Liver (tissue), 3 donors: ENCODE measurements at regions not wholly inside any gene's neighbourhood (a gene's known extent, or its start where the extent isn't known, plus 50 kb on each side); places are given as distances from the start of the nearest gene placed in this dataset.

ENCODE experiments used
- CTCF ChIP-seq: fragments of 150-350 bp; IDR thresholded peaks from 2 replicates; pipeline ENCODE4 v1.5.1; 2017; ENCODE audit warnings: improper control_type of control experiment, low read depth, low read length; ENCODE audit not compliant: missing input control
- JUND ChIP-seq, 2 donors: IDR thresholded peaks; 2 replicates each; pipeline ENCODE4 v1.6.1; 2016; ENCODE audit warnings: antibody characterized with exemption in 2 of 2
- RAD21 ChIP-seq, 2 donors: IDR thresholded peaks; 2 replicates each; pipeline ENCODE4 v1.6.1; 2016; ENCODE audit warnings: antibody characterized with exemption in 2 of 2, mild to moderate bottlenecking in 2 of 2
- REST ChIP-seq: IDR thresholded peaks from 2 replicates; pipeline ENCODE4 v1.6.1; 2016; ENCODE audit warnings: antibody characterized with exemption, mild to moderate bottlenecking
- TAF1 ChIP-seq: conservative IDR thresholded peaks from 2 replicates; pipeline ENCODE4 v1.6.1; 2016; ENCODE audit warnings: antibody characterized with exemption, mild to moderate bottlenecking
- donor health status: healthy.
- donor health status: healthy.

- TF ChIP-seq RAD21 (IDR thresholded peaks at IDR 0.05) (no peak), CTCF (no peak), TAF1 (no peak), REST (no peak), JUND (IDR thresholded peaks at IDR 0.05) (no peak)
Measured at GRCh38 chr1:182248721-182249120, 142.9 kb downstream of the GLUL start.
